Fibroblast of skin of back (primary cell): ENCODE measurements at regions not wholly inside any gene's neighbourhood (a gene's known extent, or its start where the extent isn't known, plus 50 kb on each side); places are given as distances from the start of the nearest gene placed in this dataset.

ENCODE experiments used
- DNase-seq: peaks from one replicate; pipeline ENCODE4 v3.0.0-alpha.2; 2013

DNA sequence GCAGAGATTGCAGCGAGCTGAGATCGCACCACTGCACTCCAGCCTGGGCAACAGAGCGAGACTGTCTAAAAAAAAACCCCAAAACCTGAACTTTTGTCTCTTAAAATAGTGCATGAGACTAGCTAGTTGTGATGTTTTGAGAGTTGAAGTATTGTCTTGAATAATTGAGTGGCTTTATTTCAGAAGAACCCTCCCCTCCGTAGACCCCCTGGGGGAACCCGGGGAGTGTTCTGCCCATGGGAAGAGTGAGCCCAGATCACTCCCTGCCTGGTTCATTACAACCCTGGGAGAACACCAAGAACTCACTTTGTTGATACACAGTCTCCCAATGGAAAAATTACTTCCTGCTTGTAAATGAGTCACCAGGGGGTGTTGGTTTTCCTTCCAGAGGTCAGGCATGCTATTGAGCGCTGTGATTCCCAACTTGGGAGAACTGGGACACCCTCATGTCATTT lies 65.3 kb upstream of the SHISA3 start:
- peak; percentile 76 for DNase-seq

DNA sequence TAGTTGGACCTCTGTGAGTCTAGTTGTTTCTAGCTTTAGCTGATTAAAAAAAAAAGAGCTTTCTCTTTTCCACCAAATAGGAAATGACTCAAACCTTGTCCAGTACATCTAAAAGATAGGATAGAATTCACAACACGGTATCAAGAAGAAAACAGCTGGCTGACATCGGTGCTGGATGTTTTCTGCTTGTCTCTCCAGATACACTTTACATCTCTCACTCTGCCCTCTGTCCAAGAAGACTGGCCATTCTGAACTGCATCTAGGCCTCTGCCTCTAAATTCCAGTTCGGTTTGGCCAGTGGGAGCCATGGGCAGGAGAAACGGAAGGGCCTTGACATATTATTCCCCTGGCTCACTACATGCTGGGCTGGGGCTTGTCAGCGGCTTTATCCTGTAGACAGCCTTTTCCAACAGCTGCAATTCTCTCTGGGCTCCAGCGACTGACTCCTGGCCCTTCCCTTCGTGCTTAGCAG lies 57.3 kb upstream of the SHISA3 start:
- DNase-seq = peak; percentile 58

GRCh38 chr4:42341518-42342026 lies 55.7 kb upstream of the SHISA3 start:
- peak; percentile 72 for DNase-seq

DNA sequence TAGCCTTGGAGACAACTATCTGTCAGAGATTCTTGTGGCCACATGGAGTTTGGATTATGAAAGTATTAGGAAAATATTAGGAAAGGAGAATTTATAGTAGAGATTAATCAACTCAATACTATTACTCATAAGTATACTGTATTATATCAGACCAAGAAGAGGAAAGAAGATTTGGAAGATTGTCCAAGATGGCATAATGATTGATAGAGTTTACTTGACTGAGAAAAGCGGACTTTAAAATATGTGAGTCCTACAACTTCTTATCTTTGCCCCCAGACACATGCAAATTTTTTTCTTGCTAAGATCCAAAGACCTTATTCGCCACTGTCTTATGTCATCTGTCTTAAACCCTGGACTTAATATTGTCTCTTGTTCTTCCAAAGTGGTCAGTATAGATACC lies 54.8 kb upstream of the SHISA3 start:
- no peak for DNase-seq

- no peak for DNase-seq
Measured at GRCh38 chr4:42344309-42344708, 53.0 kb upstream of the SHISA3 start.

DNA sequence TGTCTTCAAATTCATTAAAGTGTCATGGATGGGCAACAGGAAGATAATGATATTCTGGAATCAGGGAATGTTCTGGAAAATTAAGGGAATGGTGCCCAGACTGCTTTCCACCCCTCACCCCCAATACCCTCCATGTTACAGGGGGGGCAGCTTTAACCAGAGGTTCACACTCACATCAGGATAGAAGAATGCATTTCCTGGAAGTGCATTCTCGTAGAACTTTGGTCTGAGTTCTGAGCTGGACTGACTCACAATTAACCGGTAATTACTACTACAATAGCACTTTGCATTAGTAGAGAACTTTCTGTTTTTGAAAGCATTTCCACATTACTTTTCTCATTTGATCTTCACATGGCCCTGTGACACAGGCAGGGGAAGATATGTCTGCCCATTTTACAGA lies 52.5 kb upstream of the SHISA3 start:
- DNase-seq = no peak

GRCh38 chr4:42345962-42346544 lies 51.2 kb upstream of the SHISA3 start:
- DNase-seq = no peak

DNA sequence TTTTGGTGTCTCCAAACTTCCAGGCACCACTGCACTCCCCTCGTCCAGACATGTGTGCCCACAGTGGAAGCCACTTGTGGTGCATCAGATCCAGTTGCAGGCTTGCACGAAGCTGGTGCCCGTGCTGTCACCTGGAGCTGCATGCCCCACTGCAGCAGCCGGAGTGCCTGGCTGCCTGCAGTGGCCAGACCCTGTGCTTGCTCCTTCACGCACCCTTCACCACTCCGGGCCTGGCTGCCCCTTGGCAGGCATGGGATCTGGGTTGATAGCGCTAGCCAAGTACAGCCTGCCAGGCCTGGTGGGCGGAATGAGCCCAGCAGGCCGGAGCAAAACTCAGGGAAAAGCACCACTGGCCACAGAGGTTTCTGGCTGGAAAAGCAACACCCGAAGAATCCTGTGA lies 50.2 kb upstream of the SHISA3 start:
- DNase-seq = no peak
